Uterus (tissue), 2 donors: ENCODE measurements at regions not wholly inside any gene's neighbourhood (a gene's known extent, or its start where the extent isn't known, plus 50 kb on each side); places are given as distances from the start of the nearest gene placed in this dataset.

ENCODE experiments used
- CTCF ChIP-seq, 4 experiments: fragments of 200-600 bp in 2 of 4; fragments of 450-650 bp in 2 of 4; sonication (generic) in 2 of 4; IDR thresholded peaks; one replicate each; pipeline ENCODE4 v1.5.1; 2016 to 2019; ENCODE audit warnings: antibody characterized with exemption in 4 of 4, mild to moderate bottlenecking in 2 of 4, moderate library complexity in 1 of 4
- POLR2A ChIP-seq, 2 donors: fragments of 450-650 bp; IDR thresholded peaks; one replicate each; pipeline ENCODE4 v1.6.1; 2016; ENCODE audit warnings: antibody characterized with exemption in 2 of 2, mild to moderate bottlenecking in 1 of 2, moderate library complexity in 1 of 2

DNA sequence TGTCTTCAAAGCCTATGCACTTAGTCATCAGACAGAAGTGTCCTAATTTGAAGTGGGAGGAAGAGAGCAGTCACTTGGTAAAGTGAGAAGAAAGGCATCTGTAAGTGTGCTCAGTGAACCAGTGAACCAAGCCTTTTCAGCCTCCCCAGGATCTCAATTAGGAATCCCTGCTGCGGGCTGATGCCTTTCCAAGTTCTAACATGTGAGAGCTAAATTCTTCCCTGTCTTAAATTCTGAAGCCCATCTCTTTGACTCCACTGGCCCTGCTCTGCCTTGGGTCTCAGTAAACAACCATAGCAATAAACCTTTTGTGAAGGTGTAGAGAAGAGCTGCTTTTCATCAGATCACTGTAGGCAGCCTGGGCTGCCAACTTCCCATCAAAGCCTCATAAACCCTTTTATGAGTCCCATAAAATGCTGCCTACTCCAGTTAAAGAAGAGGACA lies 701.2 kb upstream of the LCORL start:
- no peak for TF ChIP-seq CTCF (IDR thresholded peaks at IDR 0.05)
- TF ChIP-seq POLR2A (IDR thresholded peaks at IDR 0.05), result no peak
